VCaP (cell line): ENCODE measurements at regions not wholly inside any gene's neighbourhood (a gene's known extent, or its start where the extent isn't known, plus 50 kb on each side); places are given as distances from the start of the nearest gene placed in this dataset.

Experiments used
- H3K27ac ChIP-seq: fragments of 450-650 bp; 2 replicates; pipeline ENCODE4 v1.5.1; 2017
- CTCF ChIP-seq: fragments of 450-650 bp; conservative IDR thresholded peaks from 2 replicates; pipeline ENCODE4 v1.5.1; 2017; ENCODE audit warnings: mild to moderate bottlenecking, moderate library complexity

DNA sequence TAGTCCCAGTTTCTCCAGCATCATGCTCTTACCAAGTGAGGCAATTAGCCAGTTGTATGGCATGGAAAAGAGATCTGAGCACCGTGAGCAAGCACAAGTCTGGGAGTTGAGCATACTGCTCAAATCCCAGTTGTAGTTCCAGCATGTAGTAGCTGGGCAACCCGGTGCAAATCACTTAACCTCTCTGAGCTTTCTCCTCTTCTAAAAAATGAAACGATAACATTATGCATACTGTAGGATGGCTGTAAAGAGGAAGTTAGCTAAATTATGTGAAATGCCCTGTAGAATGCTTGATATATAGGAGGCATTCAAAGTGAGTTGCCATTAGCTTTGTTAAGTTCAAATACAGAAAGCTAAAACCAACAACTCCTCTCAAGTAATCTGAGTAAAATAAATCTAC lies 164.0 kb upstream of the ZEB2 start:
- no peak for TF ChIP-seq CTCF
- H3K27ac ChIP-seq = no peak overlapping the region

GRCh38 chr2:144683107-144683753 lies 163.3 kb upstream of the ZEB2 start:
- H3K27ac ChIP-seq = no peak overlapping the region

GRCh38 chr2:144682248-144682647 lies 162.3 kb upstream of the ZEB2 start:
- H3K27ac ChIP-seq = no peak overlapping the region

More at GRCh38 chr2:144683107-144683753, 163.3 kb upstream of the ZEB2 start:
- TF ChIP-seq CTCF = no peak

GRCh38 chr2:144681389-144681788 lies 161.5 kb upstream of the ZEB2 start:
- no peak overlapping the region for H3K27ac ChIP-seq
- no peak for TF ChIP-seq CTCF

More at GRCh38 chr2:144682248-144682647, 162.3 kb upstream of the ZEB2 start:
- no peak for TF ChIP-seq CTCF

DNA sequence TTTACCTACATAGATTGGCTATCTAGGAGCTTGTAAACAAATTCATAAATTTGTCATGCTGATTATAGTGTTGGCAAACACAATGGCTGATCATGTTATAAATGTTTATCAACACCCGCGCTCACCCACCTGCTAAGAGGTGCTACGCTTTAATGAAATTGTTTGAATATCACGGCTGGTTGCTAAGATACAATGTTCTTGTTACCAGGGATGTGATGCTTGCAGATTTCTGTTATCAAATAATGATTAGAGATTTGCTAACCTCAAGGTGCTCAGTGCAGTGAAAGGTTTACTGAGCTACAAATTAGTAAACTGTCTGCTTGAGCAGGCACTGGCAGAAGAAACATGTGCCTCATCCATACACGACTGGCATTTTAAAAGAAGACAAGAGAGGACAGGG lies 160.0 kb upstream of the ZEB2 start:
- no peak overlapping the region for H3K27ac ChIP-seq
- no peak for TF ChIP-seq CTCF

DNA sequence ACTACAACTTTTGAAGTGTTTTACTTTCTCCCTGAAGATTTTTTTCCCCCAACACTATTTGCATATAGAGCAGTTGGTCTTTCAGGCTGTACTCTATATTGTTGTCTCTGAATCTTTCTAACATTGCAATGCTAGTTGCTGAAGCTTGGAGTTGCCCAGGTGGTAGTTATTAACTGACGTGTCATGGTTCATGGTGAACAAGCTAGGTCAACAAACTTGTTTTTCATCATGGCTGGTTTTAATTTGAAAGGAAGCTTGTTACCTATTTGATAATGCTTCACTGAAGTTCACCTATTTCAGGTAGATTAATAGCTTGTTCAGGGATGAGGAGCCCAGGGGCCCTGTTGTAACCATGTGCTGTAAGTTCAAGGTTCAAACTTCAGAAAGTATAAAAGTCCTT lies 158.8 kb upstream of the ZEB2 start:
- TF ChIP-seq CTCF = no peak
- H3K27ac ChIP-seq = no peak overlapping the region

DNA sequence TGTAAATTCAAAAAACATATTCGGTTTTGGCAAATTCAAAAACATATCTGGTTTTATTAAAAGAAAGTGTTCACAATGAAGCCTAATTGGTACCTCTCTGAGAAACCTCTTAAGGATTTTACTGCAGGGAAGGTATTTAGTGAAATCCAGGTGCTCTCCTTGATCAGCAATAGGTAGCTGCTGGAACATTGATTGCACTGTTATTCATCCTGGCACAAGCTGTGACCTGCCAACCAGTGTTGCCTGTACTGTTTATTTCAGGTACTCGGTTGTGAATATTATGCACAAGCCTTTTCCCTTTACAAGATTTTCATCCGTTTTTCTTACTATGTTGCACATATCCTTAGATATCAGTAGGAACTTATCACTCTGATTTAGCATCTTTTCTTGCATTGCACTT lies 155.8 kb upstream of the ZEB2 start:
- H3K27ac ChIP-seq = no peak overlapping the region

More for the DNA sequence above, 155.8 kb upstream of the ZEB2 start:
- no peak for TF ChIP-seq CTCF
